GM19023 (cell line): ENCODE measurements at regions not wholly inside any gene's neighbourhood (a gene's known extent, or its start where the extent isn't known, plus 50 kb on each side); places are given as distances from the start of the nearest gene placed in this dataset.

Source experiments
- ATAC-seq: cut with Tn5 transposase; IDR thresholded peaks from one replicate; pipeline ENCODE4 v1.9.1; 2021; ENCODE audit warnings: mild to moderate bottlenecking, moderate library complexity; ENCODE audit not compliant: unreplicated experiment

- ATAC-seq: no peak
These were observed 144.4 kb downstream of the RMI1 start for GRCh38 chr9:84125046-84125445.

GRCh38 chr9:84129529-84129928 lies 148.9 kb downstream of the RMI1 start:
- no peak for ATAC-seq

GRCh38 chr9:84136119-84136868 lies 155.7 kb downstream of the RMI1 start:
- ATAC-seq: no peak

- no peak for ATAC-seq
These were observed 157.4 kb downstream of the RMI1 start for GRCh38 chr9:84137968-84138367.

- ATAC-seq: no peak
These were observed 157.9 kb downstream of the RMI1 start for GRCh38 chr9:84138541-84138940.

GRCh38 chr9:84139296-84140070 lies 158.9 kb downstream of the RMI1 start:
- ATAC-seq: no peak

- no peak for ATAC-seq
These were observed 160.0 kb downstream of the RMI1 start for GRCh38 chr9:84140535-84141101.

GRCh38 chr9:84141741-84142370 lies 161.3 kb downstream of the RMI1 start:
- no peak for ATAC-seq

- no peak for ATAC-seq
These were observed 164.4 kb downstream of the RMI1 start for GRCh38 chr9:84145031-84145430.

- ATAC-seq: no peak
These were observed 165.2 kb downstream of the RMI1 start for GRCh38 chr9:84145780-84146179.

- ATAC-seq: no peak
These were observed 166.5 kb downstream of the RMI1 start for GRCh38 chr9:84146893-84147710.

- no peak for ATAC-seq
These were observed 170.6 kb downstream of the RMI1 start for GRCh38 chr9:84151236-84151635.

- ATAC-seq: no peak
These were observed 171.0 kb downstream of the RMI1 start for GRCh38 chr9:84151640-84152039.

GRCh38 chr9:84152204-84152603 lies 171.6 kb downstream of the RMI1 start:
- no peak for ATAC-seq

GRCh38 chr9:84153885-84154284 lies 173.3 kb downstream of the RMI1 start:
- no peak for ATAC-seq

GRCh38 chr9:84154320-84154719 lies 173.7 kb downstream of the RMI1 start:
- ATAC-seq: no peak

GRCh38 chr9:84163052-84163650 lies 177.4 kb downstream of the SLC28A3 start:
- ATAC-seq: no peak

GRCh38 chr9:84166891-84167290 lies 173.7 kb downstream of the SLC28A3 start:
- no peak for ATAC-seq

GRCh38 chr9:84169240-84169639 lies 171.3 kb downstream of the SLC28A3 start:
- no peak for ATAC-seq

GRCh38 chr9:84170521-84171141 lies 169.9 kb downstream of the SLC28A3 start:
- ATAC-seq: no peak
